ENCODE measurements at regions not wholly inside any gene's neighbourhood (a gene's known extent, or its start where the extent isn't known, plus 50 kb on each side); places are given as distances from the start of the nearest gene placed in this dataset.

DNA sequence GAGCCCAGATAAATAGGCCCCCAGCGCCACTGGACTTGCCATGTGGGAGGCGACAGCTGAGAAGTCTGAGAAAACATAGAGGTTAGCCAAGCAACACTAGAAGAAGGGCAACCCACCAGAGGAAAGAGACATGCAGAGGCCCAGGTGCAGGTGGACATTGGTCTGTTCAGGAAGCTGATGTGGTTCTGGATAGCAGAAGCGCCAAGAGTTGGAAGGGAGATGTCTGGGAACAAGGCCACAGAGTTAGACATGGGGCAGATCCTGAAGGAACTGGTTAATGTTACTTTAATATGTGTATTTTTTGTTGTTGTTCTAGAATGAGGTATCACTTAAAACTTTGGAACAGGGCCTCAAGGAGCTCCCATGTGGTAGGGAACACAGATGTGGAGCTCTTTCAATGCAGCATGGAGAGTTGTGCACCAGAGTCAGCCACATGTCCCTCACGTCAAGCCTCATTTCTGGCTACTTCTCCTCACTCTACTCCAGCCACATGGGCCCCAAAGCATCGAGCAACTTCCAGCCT lies 62.2 kb upstream of the PKDCC start:
- DNase-seq (ENCODE audit: low read depth in 2 of 2), result no peak

DNA sequence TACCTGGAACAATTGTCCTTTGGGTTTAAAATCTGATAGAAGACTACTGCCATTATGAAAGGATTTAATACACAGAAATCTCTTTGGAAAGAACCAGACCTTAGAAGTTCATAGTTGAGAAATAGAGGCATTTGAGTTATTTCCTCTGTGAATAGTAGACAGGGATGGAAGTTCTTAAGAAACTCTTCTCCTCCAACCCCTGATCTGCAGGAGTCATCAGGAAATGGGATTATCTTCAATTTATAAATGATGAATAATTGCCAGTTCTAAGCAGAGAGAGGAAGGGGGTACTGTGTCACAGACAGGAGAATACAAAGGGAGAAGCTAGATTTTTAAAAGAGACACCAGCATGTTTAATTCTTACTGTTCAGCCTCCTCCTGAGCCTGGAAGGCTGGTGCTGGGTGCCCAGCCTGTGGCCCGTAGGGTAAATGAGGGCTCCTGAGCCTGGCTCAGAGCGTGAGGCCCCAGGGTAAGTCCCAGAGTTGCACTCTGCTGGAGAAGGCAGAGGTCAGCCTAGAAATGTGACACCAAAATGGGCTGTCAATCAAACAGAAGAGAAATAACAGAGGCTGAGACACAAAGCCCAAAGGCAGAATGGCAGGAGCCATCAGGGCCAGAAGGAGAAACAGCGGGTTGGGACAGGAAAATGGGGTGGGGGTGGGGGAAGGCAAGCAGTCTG lies 58.2 kb upstream of the PKDCC start:
- DNase-seq (ENCODE audit: low read depth in 2 of 2), result no peak

DNA sequence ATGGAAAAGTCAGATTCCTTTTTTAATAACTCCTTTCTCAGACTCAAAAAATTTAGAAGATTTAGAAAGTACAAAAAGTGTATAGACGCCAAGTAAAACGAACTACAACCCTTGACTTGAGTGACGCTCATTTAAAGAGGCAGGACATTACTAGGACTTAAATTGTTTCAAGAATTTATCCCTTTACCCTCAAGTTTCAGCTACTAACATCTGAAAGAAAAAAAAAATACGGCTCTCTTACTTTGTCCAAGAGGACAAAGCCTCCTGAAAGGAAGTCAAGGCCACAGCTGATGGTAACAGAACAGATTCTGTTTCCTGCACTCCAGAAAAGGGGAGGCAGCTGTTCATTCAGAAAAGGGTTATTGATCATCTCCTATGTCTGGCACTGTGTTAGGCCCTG lies 57.6 kb upstream of the PKDCC start:
- DNase-seq (ENCODE audit: low read depth in 2 of 2), result no peak

DNA sequence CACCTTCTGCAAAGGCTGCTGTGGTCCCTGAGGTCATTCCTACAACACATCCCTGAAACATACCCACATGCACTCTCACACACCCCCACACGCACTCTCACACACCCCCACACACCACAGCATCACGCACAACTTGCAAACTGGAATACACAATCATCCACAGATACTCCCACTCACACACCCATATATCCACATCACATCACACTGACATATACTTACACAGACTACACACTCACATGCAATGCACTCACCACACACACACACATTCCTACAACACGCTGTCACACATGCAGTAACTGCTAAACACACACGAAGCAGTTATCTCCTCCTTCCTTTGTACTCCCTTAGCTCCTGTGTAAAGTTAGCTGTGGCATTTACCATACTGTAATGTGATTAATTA lies 57.1 kb upstream of the PKDCC start:
- DNase-seq (ENCODE audit: low read depth in 2 of 2), result no peak

DNA sequence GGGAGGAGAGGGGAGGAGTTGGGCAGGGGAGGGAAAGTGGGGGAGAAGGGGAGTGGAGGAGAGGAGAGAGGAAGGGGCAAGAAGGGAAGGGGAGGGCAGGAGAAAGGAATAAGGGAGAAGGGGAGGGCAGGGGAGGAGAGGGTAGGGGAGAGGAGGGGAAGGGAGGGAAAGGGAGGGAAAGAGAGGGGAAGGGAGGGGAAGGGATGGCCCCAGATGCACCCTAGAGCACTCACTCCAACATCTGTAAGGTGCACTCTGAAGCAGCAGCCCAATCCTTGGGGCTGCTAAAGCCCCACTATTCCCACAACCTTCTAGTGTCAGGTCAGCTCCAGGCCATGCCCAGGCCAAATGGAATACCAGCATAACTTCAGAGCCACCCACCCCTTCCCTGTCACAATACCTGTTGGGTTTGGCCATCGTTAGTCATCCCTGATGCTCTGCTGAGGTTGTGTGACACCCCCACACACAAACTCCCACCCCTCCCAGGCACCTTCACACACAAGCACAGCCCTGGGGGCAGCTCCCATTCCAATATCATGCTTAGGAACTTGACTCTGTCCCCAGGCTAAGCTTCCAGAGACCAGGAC lies 55.7 kb upstream of the PKDCC start:
- no peak for DNase-seq (ENCODE audit: low read depth in 2 of 2)

DNA sequence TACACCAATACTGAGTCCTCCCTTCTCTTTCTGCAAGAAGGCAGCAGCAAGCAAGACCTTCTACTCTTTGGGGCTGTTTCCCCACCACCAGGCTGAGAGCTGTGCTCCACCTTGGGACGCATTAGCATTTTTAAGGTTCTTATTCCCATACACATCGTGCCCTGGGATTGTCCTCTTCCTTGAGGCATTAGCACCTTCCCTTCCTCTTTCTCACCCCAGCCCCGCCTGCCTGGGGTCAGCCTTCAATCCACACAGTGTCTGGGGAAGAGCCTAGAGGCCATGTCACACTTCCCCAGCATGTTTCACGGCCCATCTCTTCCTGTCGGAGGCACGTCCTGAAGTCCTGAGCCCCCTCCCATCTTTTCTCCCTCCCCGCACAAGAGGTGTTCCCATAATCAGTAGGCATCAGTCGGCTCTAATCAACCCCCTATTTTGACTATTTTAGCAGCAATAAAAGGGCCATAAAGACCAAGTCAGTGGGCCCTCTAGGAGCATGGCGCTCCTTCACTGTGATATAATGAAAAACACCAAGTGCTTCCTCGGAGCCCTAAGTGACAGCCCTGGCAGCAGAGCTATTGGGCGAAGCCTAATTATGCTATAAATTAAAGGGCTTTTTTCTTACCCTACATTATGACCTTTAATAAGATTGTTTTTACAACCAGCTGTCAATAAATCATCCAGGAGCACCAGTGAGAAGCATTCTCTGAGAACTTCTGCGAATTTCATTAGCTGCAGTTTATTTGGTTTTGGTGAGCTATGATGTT lies 55.0 kb upstream of the PKDCC start:
- no peak for DNase-seq (ENCODE audit: low read depth in 2 of 2)

DNA sequence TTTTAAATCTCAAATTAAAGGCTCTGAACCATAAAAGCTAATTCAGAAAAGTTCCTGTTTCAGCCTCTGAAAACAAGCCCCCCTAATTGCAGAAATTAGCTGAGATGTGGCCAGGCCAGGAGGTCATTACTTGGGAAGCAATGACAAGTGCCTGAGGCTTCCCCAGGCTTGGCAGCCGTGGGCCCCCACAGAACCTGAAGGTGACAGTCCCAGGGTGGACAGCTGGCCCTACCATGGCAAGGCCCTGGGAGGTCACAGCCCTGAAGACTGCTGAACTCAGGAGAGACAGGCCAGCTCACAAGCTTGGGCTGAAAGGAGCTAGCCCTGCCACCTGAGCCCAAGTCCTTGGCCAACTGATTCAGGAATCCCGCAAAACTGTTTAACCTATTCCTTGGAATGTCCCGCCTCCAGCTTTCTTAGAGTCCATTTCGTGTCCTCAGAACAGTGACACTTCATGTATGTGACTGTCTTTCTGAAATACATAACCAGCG lies 54.3 kb upstream of the PKDCC start:
- DNase-seq (ENCODE audit: low read depth in 2 of 2), result no peak

DNA sequence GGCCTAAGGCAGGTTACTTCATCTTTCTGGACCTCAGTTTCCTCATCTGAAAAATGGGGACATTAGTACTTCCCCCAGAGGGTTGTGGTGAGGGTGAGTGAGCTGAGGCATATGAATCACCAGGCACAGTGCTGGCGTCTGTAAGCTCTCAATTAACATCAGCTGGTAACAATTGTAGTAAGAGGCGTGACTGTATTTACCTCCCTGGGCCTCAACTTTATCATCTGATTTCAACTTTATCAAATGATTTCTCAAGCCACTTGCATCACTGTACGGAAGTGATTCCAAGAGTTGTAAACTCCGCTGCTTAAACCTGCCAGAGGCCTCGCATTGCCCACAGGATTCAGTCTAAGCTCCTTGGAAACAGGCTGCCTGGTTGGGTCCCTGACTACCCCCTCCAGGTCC lies 53.6 kb upstream of the PKDCC start:
- DNase-seq (ENCODE audit: low read depth in 2 of 2), result no peak

DNA sequence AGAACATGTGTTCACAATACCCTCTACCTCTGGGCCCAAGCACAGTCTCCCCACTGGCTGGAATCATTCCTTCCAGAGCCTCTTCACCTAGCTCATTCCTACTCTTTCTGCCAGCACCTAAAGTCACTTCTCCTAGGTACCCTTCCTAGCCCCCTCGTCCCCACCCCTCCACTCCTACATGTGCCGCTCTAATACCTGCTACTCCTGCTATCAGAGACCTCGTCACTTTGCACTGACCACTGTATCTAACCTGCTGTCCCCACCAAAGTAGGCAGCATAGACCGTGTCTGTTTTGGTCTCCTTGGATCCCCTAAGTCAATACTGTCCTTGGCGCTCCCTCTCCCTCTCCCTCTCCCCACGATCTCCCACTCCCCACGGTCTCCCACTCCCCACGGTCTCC lies 53.2 kb upstream of the PKDCC start:
- DNase-seq (ENCODE audit: low read depth in 2 of 2), result no peak

DNA sequence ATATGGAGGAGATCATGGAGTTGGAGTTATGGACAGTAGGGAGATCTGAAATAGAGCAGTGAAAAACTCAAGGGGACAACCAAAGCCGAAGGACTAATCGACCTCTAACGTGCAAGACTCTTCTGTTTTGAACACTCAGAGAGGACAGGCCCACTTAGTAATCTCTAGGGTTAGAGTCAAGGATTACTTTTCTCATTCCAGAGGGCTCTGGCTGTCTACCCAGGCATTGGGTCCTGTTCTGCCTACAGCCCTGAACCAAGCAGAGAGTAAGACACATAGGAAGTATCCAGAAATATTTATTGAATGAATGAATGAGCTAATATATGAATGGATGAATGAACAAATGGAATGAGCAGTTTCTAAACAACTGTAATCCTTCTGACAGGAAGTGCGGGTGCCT lies 50.3 kb upstream of the PKDCC start:
- DNase-seq (ENCODE audit: low read depth in 2 of 2), result no peak
